Effector memory CD8-positive, alpha-beta T cell (primary cell): ENCODE measurements at regions not wholly inside any gene's neighbourhood (a gene's known extent, or its start where the extent isn't known, plus 50 kb on each side); places are given as distances from the start of the nearest gene placed in this dataset.

Source experiments
- ATAC-seq: fragments of 150-1000 bp; cut with Tn5 transposase; replicated peaks from 2 replicates; pipeline ENCODE4 v1.10.0; 2021; ENCODE audit warnings: mild to moderate bottlenecking, moderate library complexity
- DNase-seq, 3 experiments: peaks; one replicate each; pipeline ENCODE4 v3.0.0; 2021
- H3K27ac Mint-ChIP-seq, 2 donors: one replicate each; pipeline ENCODE4 v1.8.0; 2022; ENCODE audit warnings: mild to moderate bottlenecking in 2 of 2, mixed read lengths in 2 of 2, moderate library complexity in 2 of 2
- H3K27me3 Mint-ChIP-seq, 2 donors: one replicate each; pipeline ENCODE4 v1.8.0; 2022; ENCODE audit warnings: mixed read lengths in 2 of 2
- H3K36me3 Mint-ChIP-seq: one replicate; pipeline ENCODE4 v1.8.0; 2022; ENCODE audit warnings: mild to moderate bottlenecking, moderate library complexity, mixed read lengths; ENCODE audit not compliant: insufficient read depth
- H3K4me1 Mint-ChIP-seq, 2 donors: one replicate each; pipeline ENCODE4 v1.8.0; 2022; ENCODE audit warnings: low read depth in 2 of 2, mixed read lengths in 2 of 2
- H3K4me3 Mint-ChIP-seq, 2 donors: one replicate each; pipeline ENCODE4 v1.8.0; 2022; ENCODE audit warnings: mild to moderate bottlenecking in 2 of 2, mixed read lengths in 2 of 2, moderate library complexity in 2 of 2
- H3K9me3 Mint-ChIP-seq, 2 donors: one replicate each; pipeline ENCODE4 v1.8.0; 2022; ENCODE audit warnings: mixed read lengths in 2 of 2

- DNase-seq (no peak), ATAC-seq (no peak)
- Mint-ChIP-seq H3K27ac (no peak overlapping the region), H3K9me3 (peaks cover 0 to 8% of the 10 kb centered on the region in 2 donors), H3K27me3 (peaks cover 14 to 15% of the 10 kb centered on the region in 2 donors), H3K36me3 (no peaks in the 10 kb centered on the region), H3K4me3 (no peak overlapping the region), H3K4me1 (no peaks in the 10 kb centered on the region)
Measured at GRCh38 chr1:14137411-14138134, 437.6 kb downstream of the PRDM2 start.

DNA sequence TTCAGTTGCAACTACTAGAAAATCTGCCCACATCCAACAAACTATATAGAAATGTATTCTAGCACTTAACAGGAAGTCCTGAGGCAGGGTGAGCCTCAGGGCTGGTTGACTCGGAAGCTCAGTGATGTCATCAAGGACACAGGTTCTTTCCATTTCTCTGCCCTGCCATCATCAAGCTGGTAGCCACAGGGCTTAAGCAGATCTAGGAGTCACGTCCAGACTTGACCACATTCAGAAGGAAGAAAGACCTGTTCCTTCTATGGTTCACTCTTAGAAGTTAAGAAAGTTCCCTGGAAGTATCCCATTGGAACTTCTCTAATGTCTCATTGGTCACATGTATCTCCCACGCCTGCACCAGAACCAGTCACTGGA lies 438.1 kb downstream of the PRDM2 start:
- Mint-ChIP-seq H3K4me1 (no peaks in the 10 kb centered on the region), H3K36me3 (no peaks in the 10 kb centered on the region), H3K4me3 (no peak overlapping the region), H3K27me3 (peaks cover 14 to 15% of the 10 kb centered on the region in 2 donors), H3K9me3 (peaks cover 0 to 8% of the 10 kb centered on the region in 2 donors), H3K27ac (no peak overlapping the region)
- no peak for ATAC-seq
- no peak for DNase-seq

GRCh38 chr1:14138687-14139086 lies 438.7 kb downstream of the PRDM2 start:
- DNase-seq, result no peak
- Mint-ChIP-seq H3K27me3 (peaks cover 17 to 20% of the 10 kb centered on the region in 2 donors), H3K36me3 (no peaks in the 10 kb centered on the region), H3K4me1 (no peaks in the 10 kb centered on the region), H3K4me3 (no peak overlapping the region), H3K9me3 (peaks cover 0 to 8% of the 10 kb centered on the region in 2 donors), H3K27ac (no peak overlapping the region)
- ATAC-seq, result no peak

DNA sequence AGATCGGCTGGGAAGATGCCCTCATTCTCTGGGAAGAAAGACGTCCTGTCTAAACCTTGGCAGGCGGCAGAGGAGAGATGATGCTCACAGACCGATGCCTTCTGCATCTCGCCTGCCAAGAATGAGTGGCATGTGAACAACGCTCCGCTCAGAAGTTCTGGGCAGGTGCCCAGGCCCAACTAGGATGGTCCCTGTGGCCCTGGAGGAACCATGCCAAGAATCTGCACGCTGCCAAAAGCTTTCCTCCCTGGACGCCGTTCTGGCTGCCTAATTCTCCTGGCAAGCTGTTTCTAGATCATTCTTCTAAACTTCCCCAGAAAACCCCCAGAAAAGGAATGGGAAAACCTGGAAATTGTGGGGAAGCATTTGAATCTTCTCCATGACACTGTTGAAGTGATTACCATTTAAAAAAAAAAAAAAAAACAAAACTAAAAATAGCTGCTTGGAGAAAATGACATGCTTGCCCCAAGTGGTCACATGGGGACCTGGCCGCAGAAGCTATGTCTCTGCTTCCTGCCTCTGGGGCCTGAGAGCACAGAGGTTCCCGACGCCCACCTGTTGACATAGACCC lies 440.9 kb downstream of the PRDM2 start:
- DNase-seq (no peak), ATAC-seq (no peak)
- no peaks in the 10 kb centered on the region for H3K36me3 Mint-ChIP-seq
- no peak overlapping the region for H3K27ac Mint-ChIP-seq
- peaks cover 0 to 8% of the 10 kb centered on the region in 2 donors for H3K9me3 Mint-ChIP-seq
- H3K4me1 Mint-ChIP-seq, result no peaks in the 10 kb centered on the region
- H3K27me3 Mint-ChIP-seq, result peaks cover 24 to 27% of the 10 kb centered on the region in 2 donors
- no peak overlapping the region for H3K4me3 Mint-ChIP-seq

GRCh38 chr1:14141656-14142055 lies 441.7 kb downstream of the PRDM2 start:
- ATAC-seq (no peak), DNase-seq (no peak)
- peaks cover 0 to 8% of the 10 kb centered on the region in 2 donors for H3K9me3 Mint-ChIP-seq
- no peak overlapping the region for H3K4me3 Mint-ChIP-seq
- H3K36me3 Mint-ChIP-seq, result no peaks in the 10 kb centered on the region
- no peak overlapping the region for H3K27ac Mint-ChIP-seq
- peaks cover 24 to 27% of the 10 kb centered on the region in 2 donors for H3K27me3 Mint-ChIP-seq
- no peaks in the 10 kb centered on the region for H3K4me1 Mint-ChIP-seq

DNA sequence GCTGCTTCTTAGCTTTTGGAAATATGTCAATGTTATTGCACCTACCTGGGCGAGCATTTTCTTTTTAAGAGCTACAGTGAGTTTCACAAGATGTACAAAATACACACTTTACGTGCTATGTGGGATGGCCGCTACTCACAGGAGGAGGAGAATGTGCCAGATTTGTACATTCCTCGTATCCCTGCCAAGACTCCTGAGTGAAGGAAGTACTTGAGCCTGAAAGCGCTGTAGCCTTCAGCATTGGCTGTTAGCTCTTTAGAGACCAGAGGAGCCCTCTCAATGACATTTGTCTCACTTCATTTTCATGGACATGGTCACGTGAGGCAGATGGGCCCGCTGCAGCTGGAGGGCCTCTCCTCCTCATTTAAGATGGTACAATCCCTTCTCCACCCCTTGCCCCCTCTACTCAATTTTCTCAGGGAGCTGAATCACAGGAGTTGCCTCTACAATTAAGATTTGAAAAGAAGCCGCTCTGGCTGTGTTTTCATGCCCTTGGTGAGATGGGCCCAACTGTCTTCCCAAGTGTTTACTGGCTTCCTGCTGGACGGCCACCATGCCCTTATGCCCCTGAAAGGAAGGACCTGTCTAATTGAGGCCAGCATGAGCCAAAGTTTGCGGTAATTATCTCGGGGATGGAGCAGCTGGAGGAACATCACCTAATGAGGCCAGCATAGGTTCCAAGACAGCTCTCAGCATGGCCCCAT lies 442.6 kb downstream of the PRDM2 start:
- Mint-ChIP-seq H3K27me3 (peaks cover 24 to 27% of the 10 kb centered on the region in 2 donors), H3K4me3 (no peak overlapping the region), H3K27ac (no peak overlapping the region), H3K36me3 (no peaks in the 10 kb centered on the region), H3K9me3 (peaks cover 0 to 8% of the 10 kb centered on the region in 2 donors), H3K4me1 (no peaks in the 10 kb centered on the region)
- no peak for ATAC-seq
- DNase-seq, result no peak

DNA sequence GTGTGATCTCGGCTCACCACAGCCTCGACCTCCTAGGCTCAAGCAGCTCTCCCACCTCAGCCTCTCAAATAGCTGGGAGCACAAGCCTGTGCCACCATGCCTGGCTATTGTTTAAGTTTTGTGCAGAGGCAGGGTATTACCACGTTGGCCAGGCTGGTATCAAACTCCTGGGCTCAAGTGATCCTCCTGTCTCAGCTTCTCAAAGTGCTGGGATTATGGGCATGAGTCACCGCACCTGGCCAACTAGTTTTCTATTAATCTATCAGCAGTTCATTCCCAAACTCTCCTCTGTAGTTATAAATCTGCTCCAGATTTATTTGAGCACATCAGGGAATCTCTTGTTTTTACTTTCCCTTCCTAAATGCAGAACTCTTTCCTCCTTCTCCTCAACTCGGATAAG lies 443.8 kb downstream of the PRDM2 start:
- DNase-seq (no peak), ATAC-seq (no peak)
- Mint-ChIP-seq H3K9me3 (peaks cover 0 to 3% of the 10 kb centered on the region in 2 donors), H3K4me1 (no peaks in the 10 kb centered on the region), H3K27me3 (peaks cover 21 to 33% of the 10 kb centered on the region in 2 donors), H3K4me3 (no peak overlapping the region), H3K27ac (no peak overlapping the region), H3K36me3 (no peaks in the 10 kb centered on the region)

DNA sequence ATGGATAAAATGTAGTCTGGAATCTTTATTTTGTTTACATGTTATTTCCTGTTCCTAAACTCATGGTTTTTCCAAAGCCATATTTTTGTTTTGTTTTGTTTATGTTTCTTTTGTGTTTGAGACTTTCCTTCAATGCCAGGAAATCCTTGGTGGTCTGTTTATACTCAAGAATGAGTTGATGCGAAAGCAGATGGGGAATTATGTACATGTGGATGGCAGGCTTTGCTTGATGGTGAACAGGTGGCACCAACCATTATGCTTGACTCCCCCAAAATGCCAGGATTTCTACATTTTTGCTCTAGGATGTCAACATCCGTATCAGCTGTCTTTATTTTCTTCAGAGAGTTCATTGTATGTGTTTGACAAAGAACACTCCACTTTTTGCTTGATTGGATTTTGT lies 448.5 kb downstream of the PRDM2 start:
- H3K9me3 Mint-ChIP-seq, result no peaks in the 10 kb centered on the region
- H3K4me3 Mint-ChIP-seq, result no peak overlapping the region
- DNase-seq (no peak), ATAC-seq (no peak)
- no peaks in the 10 kb centered on the region for H3K36me3 Mint-ChIP-seq
- H3K27ac Mint-ChIP-seq, result no peak overlapping the region
- H3K4me1 Mint-ChIP-seq, result no peaks in the 10 kb centered on the region
- H3K27me3 Mint-ChIP-seq, result peaks cover 15 to 18% of the 10 kb centered on the region in 2 donors

- no peaks in the 10 kb centered on the region for H3K36me3 Mint-ChIP-seq
- H3K27ac Mint-ChIP-seq, result no peak overlapping the region
- no peaks in the 10 kb centered on the region for H3K4me1 Mint-ChIP-seq
- no peak for ATAC-seq
- no peak overlapping the region for H3K4me3 Mint-ChIP-seq
- H3K9me3 Mint-ChIP-seq, result no peaks in the 10 kb centered on the region
- DNase-seq, result no peak
- peaks cover 9 to 14% of the 10 kb centered on the region in 2 donors for H3K27me3 Mint-ChIP-seq
Measured at GRCh38 chr1:14149431-14149830, 449.1 kb upstream of the KAZN start.

GRCh38 chr1:14156543-14156942 lies 441.9 kb upstream of the KAZN start:
- Mint-ChIP-seq H3K4me3 (no peak overlapping the region), H3K36me3 (no peaks in the 10 kb centered on the region), H3K9me3 (peaks cover 5 to 16% of the 10 kb centered on the region in 2 donors), H3K27ac (no peak overlapping the region), H3K4me1 (no peaks in the 10 kb centered on the region), H3K27me3 (peaks cover 0 to 4% of the 10 kb centered on the region in 2 donors)
- ATAC-seq, result no peak
- no peak for DNase-seq

GRCh38 chr1:14160781-14161180 lies 437.7 kb upstream of the KAZN start:
- H3K27ac Mint-ChIP-seq, result no peak overlapping the region
- no peaks in the 10 kb centered on the region for H3K27me3 Mint-ChIP-seq
- no peaks in the 10 kb centered on the region for H3K4me1 Mint-ChIP-seq
- H3K9me3 Mint-ChIP-seq, result peaks cover 5 to 10% of the 10 kb centered on the region in 2 donors
- H3K4me3 Mint-ChIP-seq, result no peak overlapping the region
- DNase-seq (no peak), ATAC-seq (no peak)
- H3K36me3 Mint-ChIP-seq, result no peaks in the 10 kb centered on the region

DNA sequence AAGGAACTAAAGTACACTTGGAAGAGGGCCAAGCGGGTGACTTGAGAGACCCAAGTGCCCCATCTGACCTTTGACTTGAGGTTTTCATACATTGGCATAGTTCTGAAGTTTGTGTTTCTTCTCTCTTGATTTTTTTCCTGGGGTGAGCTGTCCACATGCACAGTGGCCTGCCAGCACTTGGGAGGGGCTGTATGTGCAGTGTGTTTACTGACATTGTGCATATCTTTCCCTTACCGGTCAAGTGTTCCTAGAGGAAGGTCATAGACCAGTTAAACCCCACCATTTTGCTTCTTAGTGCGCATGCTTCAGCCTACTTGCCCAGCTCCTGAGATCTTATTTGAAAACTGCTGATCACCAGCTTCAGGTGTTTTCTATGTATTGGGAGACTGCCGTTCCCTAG lies 435.2 kb upstream of the KAZN start:
- DNase-seq (no peak), ATAC-seq (no peak)
- H3K27ac Mint-ChIP-seq, result no peak overlapping the region
- H3K4me1 Mint-ChIP-seq, result no peaks in the 10 kb centered on the region
- no peaks in the 10 kb centered on the region for H3K27me3 Mint-ChIP-seq
- H3K4me3 Mint-ChIP-seq, result no peak overlapping the region
- H3K36me3 Mint-ChIP-seq, result no peaks in the 10 kb centered on the region
- H3K9me3 Mint-ChIP-seq, result no peaks in the 10 kb centered on the region

GRCh38 chr1:14165371-14165801 lies 433.1 kb upstream of the KAZN start:
- no peak for DNase-seq
- no peak for ATAC-seq
- no peak overlapping the region for H3K27ac Mint-ChIP-seq
- no peaks in the 10 kb centered on the region for H3K36me3 Mint-ChIP-seq
- H3K27me3 Mint-ChIP-seq, result no peaks in the 10 kb centered on the region
- no peaks in the 10 kb centered on the region for H3K9me3 Mint-ChIP-seq
- no peaks in the 10 kb centered on the region for H3K4me1 Mint-ChIP-seq
- no peak overlapping the region for H3K4me3 Mint-ChIP-seq

DNA sequence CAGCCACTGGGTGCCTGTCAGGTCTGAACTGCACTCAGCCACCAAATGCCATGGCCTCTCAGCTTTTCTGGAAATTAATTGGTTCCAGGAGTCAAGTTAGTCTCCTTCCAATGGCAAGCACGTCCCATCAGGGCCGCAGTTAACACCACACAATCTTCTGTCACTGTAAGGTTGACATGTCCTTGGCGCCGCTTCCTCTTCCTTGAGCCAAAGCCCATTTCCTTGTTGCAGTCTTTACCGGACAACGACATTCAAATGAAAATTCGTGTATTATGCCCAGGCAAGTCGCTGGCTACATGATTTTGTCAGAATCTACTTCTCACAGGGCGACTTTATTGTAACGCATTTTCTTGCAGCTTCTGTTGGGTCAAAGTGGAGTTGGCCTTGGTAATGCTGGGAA lies 430.6 kb upstream of the KAZN start:
- no peaks in the 10 kb centered on the region for H3K9me3 Mint-ChIP-seq
- H3K4me1 Mint-ChIP-seq, result no peaks in the 10 kb centered on the region
- no peak overlapping the region for H3K4me3 Mint-ChIP-seq
- H3K36me3 Mint-ChIP-seq, result no peaks in the 10 kb centered on the region
- H3K27ac Mint-ChIP-seq, result no peak overlapping the region
- H3K27me3 Mint-ChIP-seq, result no peaks in the 10 kb centered on the region
- DNase-seq (no peak), ATAC-seq (no peak)
